NCI-H187 (cell line): ENCODE measurements at regions not wholly inside any gene's neighbourhood (a gene's known extent, or its start where the extent isn't known, plus 50 kb on each side); places are given as distances from the start of the nearest gene placed in this dataset.
"Not testable (repeated sequence)": the region's sequence is repeated elsewhere in the genome, so short reads cannot be mapped to it uniquely, and the experiment has no call there.

Experiments
- DNase-seq, 2 experiments: peaks; one replicate each; lab custom pipeline; 2025; lab: John Stamatoyannopoulos, UW

DNA sequence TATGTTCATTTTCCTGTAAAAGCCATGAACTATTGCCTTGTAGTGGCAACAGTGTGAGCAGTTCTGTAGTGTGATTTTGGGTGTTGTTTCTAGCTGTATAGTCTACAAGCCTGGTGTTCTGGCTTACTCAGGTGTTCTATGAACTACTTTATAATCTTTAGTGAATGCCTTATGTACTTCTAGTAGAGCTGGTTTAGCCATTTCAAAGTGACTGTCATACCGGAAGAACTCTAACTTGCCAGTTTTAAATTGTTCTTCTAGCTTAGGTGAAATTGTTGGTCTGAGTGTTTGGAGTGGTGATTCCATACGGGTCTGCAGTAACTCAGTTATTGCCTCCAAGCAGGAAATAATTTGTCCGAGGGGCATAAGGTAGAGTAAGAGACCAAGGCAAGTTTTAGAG, 150.2 kb upstream of the ZNF184 start:
- no peak for DNase-seq

DNA sequence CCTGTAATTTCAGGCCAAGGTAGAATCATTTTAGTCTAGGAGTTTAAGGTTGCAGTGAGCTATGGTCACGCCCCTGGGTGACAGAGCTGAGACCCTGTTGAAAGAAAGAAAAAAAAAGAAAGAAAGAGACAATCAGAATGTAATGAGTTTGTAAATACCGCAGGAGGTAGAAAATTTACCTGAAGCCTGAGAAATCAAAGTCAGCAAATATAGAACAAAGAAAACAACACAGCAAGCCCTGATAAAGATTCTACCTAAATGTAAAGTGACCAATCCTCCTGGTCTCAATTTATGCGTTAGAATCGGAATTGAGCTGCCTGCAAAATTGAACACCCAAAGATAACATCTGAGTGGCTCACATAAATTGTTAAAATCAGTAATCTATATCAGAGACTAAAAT, 146.5 kb upstream of the ZNF184 start:
- no peak for DNase-seq

DNA sequence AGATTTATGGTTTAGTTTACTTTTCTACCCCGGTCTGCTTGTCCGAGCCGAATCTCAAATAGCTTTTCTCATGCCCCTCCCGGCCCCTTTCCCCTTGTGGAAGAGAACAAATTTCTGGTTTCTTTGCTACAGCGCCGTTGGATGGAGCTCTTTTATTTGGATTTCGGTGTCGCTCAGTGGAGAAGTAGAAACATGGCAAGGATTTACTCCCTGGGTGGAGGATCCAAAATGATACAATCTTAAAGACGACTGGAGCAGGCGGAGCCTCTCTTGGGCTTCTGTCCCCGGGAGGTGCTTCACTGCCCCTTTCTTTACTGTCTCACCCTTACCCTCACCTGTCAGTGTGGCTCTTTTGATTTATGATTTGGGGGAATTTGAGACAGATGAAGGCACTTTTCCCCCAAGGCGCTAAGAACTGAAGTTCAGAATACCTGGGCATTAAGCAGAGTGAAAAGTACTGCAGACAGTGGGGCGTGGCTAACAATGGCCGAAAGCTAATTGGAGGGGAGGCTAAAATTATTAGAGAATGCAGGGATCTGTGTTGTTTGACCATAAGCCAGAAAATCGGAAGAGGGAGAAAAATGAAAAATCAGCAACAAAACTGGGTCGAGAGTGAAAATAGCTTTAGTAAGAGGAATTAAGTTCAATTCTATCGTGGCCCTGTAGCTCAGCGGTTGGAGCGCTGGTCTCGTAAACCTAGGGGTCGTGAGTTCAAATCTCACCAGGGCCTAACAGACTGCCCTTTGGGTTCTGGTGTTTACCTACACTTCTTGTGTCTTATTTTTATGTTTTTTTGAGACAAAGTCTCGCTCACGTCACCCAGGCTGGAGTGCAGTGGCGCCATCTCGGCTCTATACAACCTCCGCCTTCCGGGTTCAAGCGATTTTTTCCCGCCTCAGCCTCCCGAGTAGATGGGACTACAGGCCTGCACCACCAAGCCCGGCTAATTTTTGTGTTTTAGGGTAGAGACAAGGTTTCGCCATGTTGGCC, 145.1 kb upstream of the ZNF184 start:
- DNase-seq: no peak

DNA sequence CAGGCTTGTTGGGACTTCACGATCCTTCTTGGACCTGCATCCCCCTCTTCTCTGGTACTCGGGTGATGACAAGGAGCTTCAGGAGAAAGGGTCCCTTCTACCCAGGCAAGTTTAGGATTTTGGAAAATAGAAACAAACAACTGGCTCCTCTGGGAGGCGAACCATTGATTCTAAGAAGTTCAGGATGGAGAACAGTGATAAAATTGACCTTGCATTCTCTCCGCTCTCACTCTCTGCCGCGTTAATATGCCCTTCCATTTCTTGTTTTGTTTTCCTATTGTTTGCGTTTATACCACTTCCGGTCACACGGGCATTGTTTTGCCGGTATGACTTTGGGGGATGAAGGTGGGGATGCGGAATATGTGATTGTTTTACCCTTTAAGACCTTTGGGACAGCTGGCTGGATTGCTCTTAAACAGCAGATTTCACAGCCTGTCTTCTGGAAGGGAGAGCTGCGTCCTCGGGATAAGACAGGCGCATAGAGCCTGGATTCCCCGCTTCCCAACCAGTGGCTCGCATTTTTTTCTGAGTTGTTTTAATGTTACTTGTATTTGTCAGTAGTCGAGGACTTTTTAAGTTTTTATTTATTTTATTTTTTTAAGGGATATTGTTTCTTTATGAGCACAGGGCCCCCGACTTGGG, 144.3 kb upstream of the ZNF184 start:
- DNase-seq: no peak

DNA sequence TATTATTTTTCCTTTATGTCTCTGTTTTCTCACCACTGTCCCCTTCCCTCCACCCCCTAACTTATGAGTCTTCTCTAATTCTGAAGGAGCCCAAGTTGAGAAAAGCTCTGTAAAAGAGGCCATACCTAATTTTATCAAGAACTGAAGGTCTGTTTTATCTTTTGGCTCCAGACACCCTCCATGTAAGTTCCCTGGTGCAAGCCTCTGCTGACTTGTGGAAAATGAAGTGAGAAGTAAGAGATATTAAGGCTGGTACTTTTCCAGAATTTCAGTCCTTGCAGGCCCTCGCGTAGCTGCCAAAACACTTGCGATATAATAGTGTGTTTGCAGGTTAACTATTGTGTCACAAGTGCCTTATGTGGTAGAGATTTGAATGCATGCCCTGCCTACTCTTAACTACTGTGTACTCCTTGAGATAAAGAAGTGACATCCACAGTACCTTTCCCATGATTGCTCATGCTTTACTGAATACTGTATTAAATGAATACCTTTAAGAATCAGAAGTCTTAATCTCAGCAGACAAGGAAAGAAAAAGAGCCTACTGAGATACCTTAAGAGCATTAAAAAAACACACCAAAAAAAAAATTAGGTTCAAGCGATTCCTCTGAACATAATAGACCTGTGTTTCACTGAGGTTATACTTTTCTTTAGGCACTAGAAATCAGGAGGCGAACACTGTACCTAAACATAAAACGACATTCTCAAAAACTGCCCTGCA, 143.6 kb upstream of the ZNF184 start:
- no peak for DNase-seq

DNA sequence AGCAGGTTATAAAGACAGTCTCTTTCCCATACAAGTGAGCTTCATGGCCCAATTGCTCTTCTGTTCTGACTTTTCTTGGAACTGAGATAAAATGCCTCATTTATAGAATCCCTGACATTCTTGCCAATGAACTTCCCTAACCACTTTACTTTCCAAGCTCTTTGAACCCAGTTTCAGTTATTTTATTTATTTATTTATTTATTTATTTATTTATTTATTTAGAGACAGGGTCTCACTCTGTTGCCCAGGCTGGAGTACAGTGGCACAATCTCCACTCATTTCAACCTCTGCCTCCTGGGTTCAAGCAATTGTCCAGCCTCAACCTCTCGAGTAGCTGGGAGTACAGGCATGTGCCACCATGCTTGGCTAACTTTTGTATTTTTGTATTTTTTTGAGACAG, 138.5 kb upstream of the ZNF184 start:
- no peak for DNase-seq

DNA sequence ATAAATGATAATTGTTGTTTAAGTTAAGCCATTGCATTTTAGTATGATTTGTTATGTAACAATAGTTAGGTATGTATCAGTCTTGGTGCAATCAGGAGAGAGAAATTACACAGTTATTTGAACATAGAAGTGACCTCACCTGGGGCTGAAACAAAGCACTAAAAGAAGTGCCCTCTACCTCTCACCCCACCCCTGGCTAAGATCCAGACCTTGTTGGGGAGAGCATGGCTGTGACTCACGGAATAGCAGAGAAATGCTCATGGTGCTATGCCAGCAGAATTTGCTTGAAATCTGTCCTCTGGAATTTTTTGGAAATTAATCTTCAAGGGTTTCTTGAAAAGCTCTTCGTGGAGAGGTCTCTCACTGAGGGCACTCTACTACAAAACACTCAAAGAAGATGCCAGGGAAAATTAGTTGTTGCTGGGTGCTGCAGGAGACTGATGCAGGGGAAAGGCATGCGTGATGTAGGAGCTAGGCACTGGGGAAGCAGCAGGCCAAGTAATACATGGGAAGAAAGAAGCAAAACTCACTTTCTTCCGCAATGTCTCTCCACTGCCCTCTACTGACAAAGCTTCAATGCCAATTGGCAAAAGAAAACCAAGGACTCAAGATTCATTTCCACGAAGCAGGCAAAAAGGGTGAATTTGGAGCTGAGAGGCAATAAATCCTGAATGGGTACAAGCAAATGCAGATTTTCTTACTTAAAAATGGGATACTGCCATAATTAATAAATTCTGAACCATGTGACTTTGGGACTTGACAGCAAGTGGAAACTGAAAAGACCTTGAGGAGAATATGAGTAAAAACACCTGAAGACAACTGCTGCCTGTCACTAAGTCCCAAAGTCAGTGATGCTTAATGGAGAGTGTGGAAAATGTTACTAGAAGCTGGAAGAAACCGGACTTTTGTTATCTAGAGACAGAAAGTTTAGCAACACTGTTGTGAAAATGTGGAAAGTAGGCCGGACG, 136.3 kb upstream of the ZNF184 start:
- no peak for DNase-seq

DNA sequence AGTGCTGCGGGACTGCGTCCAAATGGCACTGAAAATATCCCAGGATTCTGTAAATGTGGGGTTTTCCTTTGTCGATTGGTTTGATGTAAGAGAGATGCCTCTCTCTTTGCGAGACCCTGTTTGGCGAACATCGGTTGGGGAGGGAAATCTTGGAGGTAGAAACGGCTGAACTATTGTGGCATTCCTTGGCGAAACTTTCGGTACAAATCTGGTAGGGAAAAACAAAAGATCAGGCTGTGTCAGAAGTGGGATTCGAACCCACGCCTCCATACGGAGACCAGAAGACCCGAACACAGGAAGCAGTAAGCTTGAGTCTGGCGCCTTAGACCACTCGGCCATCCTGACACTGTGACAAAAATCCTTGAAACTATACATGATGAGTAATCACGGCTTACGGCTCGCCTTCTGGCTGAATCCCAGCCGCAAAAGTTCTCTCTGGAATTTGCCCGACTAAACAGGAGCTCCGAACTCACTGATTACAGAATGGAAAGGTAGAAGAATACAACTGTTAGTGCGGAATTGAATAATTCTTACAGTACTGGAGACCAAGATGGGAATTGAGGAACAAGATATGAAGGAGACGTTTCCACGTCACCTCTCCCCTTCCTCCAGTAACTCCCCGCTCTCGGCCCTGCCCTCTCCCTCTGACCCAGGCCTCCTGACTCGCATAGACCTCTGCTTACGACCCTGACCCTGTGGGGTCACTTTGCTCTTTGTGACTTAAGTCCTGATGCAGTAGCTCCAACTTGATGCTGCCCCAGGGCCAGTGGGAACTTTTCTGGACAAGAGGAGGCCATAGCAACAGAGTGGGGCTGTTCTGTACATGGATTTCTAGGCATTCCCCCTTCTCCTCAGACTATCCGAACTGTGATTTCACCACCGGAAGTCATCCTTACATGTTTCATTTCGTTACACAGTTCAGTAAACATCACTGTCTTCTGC, 132.8 kb upstream of the ZNF184 start:
- DNase-seq: no peak

DNA sequence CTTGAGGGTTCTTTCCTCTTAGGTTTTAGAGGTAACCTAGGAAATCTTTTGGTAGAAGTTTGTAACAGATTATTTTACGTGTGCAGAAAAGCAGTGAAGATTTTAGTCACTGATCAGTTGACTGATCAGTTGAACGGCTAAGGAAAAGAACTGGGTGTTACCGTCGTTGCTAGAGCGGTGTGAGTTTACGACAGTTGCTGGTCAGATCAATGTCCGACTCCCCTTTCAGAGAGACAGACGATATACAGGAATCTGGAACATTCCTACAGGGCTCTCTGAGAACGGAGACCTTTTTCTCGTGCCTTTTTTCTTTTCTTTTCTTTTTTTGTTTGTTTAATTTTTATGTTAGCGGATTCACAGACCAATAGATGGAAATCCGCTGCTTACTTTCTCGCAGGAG, 132.1 kb upstream of the ZNF184 start:
- no peak for DNase-seq

DNA sequence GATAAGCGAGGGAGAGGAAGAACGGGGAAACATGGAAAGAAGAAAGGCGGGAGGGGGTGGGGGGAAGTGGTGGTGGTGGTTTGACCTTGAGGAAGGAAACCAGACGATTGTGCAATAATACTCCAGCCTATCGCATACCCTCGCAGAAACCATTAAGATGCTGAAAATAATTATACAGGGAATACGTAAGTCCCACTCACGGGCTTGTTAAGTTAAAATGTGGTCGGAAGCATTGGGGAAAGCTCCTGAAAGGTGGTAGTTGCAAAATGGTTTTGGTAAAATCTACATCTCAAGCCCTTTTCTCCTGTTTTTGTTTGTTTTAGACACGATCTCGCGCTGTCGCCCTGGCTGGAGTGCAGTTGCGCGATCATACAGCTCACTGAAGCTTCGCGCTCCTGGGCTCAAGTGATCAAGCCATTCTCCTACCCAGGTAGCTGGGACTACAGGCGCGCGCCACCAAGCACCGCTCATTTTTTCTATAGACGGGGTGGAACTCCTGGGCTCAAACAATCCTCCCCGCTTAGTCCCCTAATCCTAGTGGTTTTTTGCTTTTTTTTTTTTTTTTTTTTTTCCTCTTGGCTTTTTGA, 128.9 kb upstream of the ZNF184 start:
- no peak for DNase-seq

DNA sequence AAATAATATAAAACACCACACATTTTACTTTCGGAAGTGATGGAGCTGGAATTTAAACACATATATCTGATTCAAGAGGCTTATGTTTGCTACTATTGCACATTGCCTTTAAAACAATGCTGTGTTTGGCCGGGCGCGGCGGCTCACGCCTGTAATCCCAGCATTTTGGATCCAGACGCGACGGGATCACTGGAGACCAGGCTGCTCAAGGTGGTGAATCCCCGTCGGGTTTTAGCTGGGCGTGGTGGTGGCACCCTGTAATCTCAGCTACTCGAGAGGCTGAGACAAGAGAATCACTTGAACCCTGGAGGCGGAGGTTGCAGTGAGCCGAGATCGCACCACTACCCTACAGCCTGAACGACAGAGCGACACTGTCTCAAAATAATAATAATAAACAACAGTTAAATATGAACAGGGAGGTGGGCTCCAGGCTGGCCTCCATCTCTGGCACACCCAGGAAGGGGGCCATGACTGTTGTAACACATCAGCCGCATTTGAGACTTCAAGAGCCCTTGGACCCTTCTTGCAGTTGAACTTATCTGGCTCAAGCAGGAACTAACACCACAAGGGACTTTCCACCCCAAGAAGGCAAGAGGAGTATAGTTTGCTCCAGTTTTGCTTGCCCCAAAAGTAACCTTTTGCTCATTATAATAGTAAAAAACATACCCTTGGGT, 127.1 kb upstream of the ZNF184 start:
- no peak for DNase-seq

DNA sequence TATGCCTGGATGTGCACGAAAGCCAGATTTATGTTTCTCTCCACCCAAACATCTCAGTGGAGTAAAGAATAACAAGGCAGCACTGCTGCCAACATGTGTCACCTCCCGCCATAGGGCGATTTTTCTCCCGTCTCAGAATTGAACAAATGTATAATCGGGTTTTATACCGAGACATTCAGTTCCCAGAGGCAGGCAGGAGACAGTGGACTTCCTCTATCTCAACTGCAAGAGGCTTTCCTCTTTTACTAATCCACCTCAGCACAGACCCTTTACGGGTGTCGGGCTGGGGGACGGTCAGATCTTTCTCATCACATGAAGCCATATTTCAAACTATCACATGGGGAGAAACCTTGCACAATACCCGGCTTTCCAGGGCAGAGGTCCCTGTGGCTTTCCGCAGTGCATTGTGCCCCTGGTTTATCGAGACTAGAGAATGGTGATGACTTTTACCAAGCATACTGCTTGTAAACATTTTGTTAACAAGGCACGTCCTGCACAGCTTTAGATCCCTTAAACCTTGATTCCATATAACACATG, 124.2 kb upstream of the ZNF184 start:
- not testable (repeated sequence) for DNase-seq

DNA sequence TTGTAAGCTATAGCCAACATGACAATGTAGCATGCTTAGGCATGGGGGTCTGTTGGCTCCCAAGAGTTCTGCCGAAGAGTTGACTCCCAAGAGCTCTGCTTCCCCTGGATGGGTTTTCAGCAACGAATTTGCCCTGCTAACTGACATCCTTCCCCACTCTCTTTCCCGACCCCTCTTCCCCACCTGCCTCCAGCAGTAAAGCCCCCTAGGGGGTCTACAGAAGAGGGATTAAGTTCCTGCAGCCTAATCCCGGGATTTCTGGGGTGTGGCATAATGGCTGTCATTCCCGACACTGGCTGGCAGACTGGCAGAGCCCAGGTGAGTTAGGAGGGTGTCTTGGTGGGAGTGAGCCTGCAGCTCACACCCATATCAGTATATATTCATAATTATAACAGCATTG, 121.0 kb upstream of the ZNF184 start:
- DNase-seq: no peak

DNA sequence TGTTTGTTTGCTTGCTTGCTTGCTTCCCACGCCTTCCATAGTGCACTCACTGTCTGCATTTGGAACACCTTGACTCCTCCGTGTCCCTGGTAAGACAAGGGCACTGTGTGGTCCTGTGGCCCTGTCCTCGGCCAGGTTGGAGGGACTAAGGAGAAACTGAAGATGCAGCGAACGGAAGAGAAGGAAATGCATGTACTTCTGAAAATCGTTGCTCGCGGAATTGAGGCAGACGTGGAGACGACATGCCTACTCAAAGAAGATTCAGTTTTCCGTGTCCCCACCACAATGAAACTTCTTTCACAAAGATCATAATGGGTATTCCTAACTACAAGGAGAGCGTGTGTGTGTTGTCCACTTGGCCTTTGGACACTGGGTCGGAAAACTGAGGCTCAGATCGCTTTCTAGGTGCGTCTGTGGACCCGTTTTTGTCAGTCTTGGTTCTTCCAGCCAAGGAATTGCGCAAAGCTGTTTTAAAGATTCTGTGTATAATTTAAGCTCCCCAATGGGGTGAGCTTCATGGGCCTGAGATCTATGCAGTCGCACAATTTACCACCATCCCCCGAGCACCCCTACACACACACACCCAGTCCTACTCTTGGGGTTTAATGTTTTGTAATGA, 120.4 kb upstream of the ZNF184 start:
- no peak for DNase-seq

DNA sequence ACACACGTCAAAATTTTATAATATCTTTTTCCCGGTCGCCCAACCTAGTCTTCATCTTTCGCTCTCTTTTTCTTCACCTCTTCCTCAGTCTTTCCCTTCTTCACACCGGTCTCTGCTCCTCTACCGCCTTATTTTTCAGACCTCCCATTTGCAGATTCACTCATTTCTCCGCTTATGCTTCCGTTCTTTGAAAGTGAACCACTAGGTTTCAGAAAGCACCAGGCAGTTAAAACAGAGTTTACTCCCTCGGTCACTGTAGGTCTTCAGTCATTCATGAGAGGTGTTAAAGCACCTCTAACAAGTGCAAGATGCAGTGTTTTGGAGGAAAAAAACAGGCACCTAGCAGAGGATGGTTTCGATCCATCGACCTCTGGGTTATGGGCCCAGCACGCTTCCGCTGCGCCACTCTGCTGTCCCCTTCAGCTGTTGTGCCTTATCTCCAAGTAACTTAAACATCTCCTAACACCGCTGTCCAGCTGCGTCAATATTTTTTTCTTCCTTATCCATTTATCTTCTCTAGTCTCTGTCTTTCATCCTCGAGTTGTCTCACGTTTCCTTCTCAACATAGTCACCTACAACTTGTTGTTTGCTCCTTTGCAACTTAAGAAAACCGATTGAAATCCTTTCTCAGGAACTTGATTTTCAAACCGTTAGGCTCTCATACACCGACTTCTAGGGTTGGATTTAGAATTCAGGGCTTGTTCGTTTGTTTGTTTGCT, 119.7 kb upstream of the ZNF184 start:
- no peak for DNase-seq

DNA sequence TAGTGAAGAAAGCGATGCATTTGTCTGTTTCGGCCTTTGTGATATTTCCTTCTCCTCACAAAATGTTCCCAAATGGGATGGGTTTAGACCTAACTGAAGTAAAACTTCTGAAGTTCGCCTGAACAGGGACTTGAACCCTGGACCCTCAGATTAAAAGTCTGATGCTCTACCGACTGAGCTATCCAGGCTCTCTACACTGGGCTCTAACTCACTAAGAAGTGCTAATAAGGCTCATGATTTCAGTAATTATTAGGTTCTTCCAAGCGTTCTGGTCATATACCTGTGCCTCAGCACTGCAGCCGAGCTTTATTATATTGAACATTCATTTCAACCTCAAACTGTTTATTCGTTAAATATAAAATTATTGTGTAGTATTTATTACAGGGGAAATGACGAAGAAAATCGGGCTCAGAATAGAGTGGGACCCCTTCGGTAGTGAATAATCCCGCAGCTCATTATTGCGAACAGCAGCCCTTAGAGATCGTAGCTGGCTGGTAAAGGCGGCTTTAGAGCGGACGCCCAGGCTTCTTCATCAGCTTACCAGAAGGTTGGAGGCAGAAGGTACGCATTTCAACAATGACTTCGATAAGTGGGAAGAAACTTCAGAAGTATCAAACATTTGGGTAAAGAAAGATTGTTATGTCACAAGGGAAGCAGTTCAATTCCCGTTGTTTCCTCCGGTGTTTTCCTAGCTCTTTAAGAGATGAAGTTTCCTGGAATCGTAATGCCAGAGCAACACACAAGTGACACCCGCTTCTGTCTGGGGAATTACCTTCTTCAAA, 119.0 kb upstream of the ZNF184 start:
- no peak for DNase-seq

DNA sequence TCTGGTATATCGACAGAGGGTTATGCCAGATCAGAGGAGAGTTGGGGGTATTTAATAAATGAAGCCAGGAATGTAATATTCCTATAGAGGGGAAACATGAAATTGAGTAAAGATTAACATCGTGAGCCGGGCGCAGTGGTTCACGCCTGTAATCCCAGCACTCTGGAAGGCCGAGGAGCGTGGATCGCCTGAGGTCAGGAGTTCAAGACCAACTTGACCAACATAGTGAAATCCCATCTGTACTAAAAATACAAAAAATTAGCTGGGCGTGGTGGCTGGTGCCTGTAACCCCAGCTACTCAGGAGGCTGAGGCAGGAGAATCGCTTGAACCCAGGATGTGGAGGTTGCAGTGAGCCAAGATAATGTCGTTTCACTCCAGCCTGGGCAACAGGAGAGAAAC, 112.4 kb upstream of the ZNF184 start:
- DNase-seq: not testable (repeated sequence)
